ENCODE measurements at regions not wholly inside any gene's neighbourhood (a gene's known extent, or its start where the extent isn't known, plus 50 kb on each side); places are given as distances from the start of the nearest gene placed in this dataset.

DNA sequence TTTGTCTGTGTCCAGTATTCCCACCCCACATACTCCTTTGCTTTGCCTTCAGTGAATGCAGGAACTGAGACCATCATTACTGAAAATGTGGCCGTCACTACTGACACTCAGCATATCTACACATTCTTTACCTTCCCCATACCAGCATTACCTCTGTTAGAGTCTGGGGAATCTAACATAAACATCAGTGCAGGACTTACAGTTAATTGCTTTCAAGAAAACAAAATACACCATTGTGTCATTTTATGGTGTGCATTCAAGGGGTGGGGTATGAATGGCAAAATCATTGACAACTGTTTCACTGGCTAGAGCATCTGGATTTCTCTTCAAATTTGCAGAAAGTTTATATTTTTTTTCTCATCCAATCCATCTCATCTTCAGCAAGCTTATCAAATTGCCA is 731.4 kb upstream of the RIOK2 start:
- TF ChIP-seq FOXP2 (optimal IDR thresholded peaks at IDR 0.05; ENCODE audit: control extremely low read depth, extremely low read length, insufficient read depth), result no peak
- no peak for TF ChIP-seq POLR2AphosphoS5 (IDR thresholded peaks at IDR 0.05; ENCODE audit: borderline replicate concordance, low read depth, low read length)
- no peak for TF ChIP-seq EZH2 (IDR thresholded peaks at IDR 0.05)

All from SK-N-MC (cell line).